ENCODE measurements at regions not wholly inside any gene's neighbourhood (a gene's known extent, or its start where the extent isn't known, plus 50 kb on each side); places are given as distances from the start of the nearest gene placed in this dataset.

DNA sequence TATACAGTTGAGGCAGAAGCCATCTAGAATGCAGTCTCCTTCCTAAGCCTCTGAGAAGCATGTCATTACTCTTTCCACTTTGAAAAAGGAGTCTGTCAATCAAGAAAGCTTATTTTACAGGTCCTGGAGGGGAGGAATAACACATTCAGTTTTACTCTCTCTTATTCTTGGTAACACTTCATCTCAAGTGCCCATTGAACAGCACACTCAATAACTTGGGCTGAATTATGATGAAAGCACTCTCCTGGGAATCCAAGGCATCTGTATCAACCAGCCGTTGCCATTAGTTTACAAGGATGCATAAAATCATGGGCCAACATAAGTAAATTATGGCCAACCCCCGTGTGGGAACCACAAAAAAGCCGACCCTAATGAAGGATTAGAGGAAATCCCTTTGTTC, 282.4 kb downstream of the C4orf33 start:
- no peaks in the 10 kb centered on the region for H3K9me3 Mint-ChIP-seq (ENCODE audit: low read depth)
- peaks cover 12% of the 10 kb centered on the region for H3K27me3 Mint-ChIP-seq
- no peak overlapping the region for H3K4me3 Mint-ChIP-seq
- no peaks in the 10 kb centered on the region for H3K4me1 Mint-ChIP-seq
- intact Hi-C loops (cut with DNase I, micrococcal nuclease) = no loop called here
- DNase-seq (no peak), ATAC-seq (no peak)
- POLR2A ChIA-PET = interaction anchor here (0.6 kb wide), 1 partner anchor 145 kb away, joined by 4 read pairs; no protein-coding TSS in a partner anchor
- CTCF ChIA-PET = interaction anchor here (0.6 kb wide), 1 partner anchor 16 kb away, joined by 3 read pairs; no protein-coding TSS in a partner anchor
- no peak overlapping the region for H3K27ac Mint-ChIP-seq
- H3K36me3 Mint-ChIP-seq (ENCODE audit: low read depth) = no peaks in the 10 kb centered on the region

GRCh38 chr4:129379429-129379828, 283.5 kb downstream of the C4orf33 start:
- Mint-ChIP-seq H3K4me1 (no peaks in the 10 kb centered on the region), H3K36me3 (ENCODE audit: low read depth) (no peaks in the 10 kb centered on the region), H3K4me3 (no peak overlapping the region), H3K27ac (no peak overlapping the region), H3K9me3 (ENCODE audit: low read depth) (no peaks in the 10 kb centered on the region), H3K27me3 (peaks cover 12% of the 10 kb centered on the region)
- ATAC-seq (no peak), DNase-seq (no peak)
- POLR2A ChIA-PET = no interaction called here
- CTCF ChIA-PET = interaction anchor here (1.2 kb wide), 1 partner anchor 17 kb away, joined by 3 read pairs; no protein-coding TSS in a partner anchor
- intact Hi-C loops (cut with DNase I, micrococcal nuclease) = no loop called here

GRCh38 chr4:129384974-129385373, 289.0 kb downstream of the C4orf33 start:
- DNase-seq = no peak
- Mint-ChIP-seq H3K4me1 (no peaks in the 10 kb centered on the region), H3K9me3 (ENCODE audit: low read depth) (no peaks in the 10 kb centered on the region), H3K36me3 (ENCODE audit: low read depth) (no peaks in the 10 kb centered on the region), H3K4me3 (no peak overlapping the region), H3K27me3 (peaks cover 7% of the 10 kb centered on the region), H3K27ac (no peak overlapping the region)
- ChIA-PET CTCF (no interaction called here), POLR2A (no interaction called here)
- no peak for ATAC-seq
- intact Hi-C loops (cut with DNase I, micrococcal nuclease) = no loop called here

- no peaks in the 10 kb centered on the region for H3K4me1 Mint-ChIP-seq
- intact Hi-C loops (cut with DNase I, micrococcal nuclease) = no loop called here
- no peaks in the 10 kb centered on the region for H3K9me3 Mint-ChIP-seq (ENCODE audit: low read depth)
- no peak for ATAC-seq
- ChIA-PET CTCF (no interaction called here), POLR2A (no interaction called here)
- no peak for DNase-seq
- no peak overlapping the region for H3K4me3 Mint-ChIP-seq
- H3K27me3 Mint-ChIP-seq = peaks cover 2% of the 10 kb centered on the region
- H3K36me3 Mint-ChIP-seq (ENCODE audit: low read depth) = no peaks in the 10 kb centered on the region
- no peak overlapping the region for H3K27ac Mint-ChIP-seq
Observed at GRCh38 chr4:129387666-129388065, 291.7 kb downstream of the C4orf33 start.

- POLR2A ChIA-PET = no interaction called here
- CTCF ChIA-PET = no interaction called here
- ATAC-seq (no peak), DNase-seq (no peak)
- no peaks in the 10 kb centered on the region for H3K4me1 Mint-ChIP-seq
- H3K9me3 Mint-ChIP-seq (ENCODE audit: low read depth) = peaks cover under 1% of the 10 kb centered on the region
- no peak overlapping the region for H3K27ac Mint-ChIP-seq
- H3K27me3 Mint-ChIP-seq = peaks cover 2% of the 10 kb centered on the region
- H3K36me3 Mint-ChIP-seq (ENCODE audit: low read depth) = no peaks in the 10 kb centered on the region
- H3K4me3 Mint-ChIP-seq = no peak overlapping the region
- intact Hi-C loops (cut with DNase I, micrococcal nuclease) = no loop called here
Observed at GRCh38 chr4:129393976-129394375, 298.0 kb downstream of the C4orf33 start.

- Mint-ChIP-seq H3K27me3 (no peaks in the 10 kb centered on the region), H3K4me3 (no peak overlapping the region), H3K36me3 (ENCODE audit: low read depth) (no peaks in the 10 kb centered on the region), H3K9me3 (ENCODE audit: low read depth) (peaks cover 5% of the 10 kb centered on the region), H3K4me1 (no peaks in the 10 kb centered on the region), H3K27ac (no peak overlapping the region)
- DNase-seq = no peak
- intact Hi-C loops (cut with DNase I, micrococcal nuclease) = no loop called here
- POLR2A ChIA-PET = no interaction called here
- CTCF ChIA-PET = no interaction called here
- no peak for ATAC-seq
Observed at GRCh38 chr4:129394635-129395034, 298.7 kb downstream of the C4orf33 start.

DNA sequence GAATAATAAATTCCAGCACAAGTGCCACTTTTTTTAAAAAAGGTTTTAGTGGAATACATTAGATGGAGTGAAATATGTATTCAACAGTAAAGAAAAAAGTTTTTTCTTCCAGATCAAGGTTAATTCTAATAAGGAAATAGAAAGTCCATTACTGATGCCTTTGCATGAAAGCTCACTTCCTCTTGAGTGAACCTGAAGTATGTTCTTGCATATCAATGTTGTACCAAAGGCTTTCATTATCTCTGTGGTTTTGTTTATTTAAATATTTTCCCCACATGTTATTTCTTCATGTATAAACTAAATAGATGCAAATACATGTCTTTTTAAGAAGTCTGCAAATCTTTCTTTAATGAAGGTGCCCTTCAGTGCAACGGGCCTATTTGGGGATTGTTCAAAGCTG, 307.9 kb downstream of the C4orf33 start:
- Mint-ChIP-seq H3K36me3 (ENCODE audit: low read depth) (no peaks in the 10 kb centered on the region), H3K4me1 (no peaks in the 10 kb centered on the region), H3K27me3 (peaks cover 3% of the 10 kb centered on the region), H3K27ac (no peak overlapping the region), H3K9me3 (ENCODE audit: low read depth) (peaks cover 7% of the 10 kb centered on the region), H3K4me3 (no peak overlapping the region)
- DNase-seq = no peak
- intact Hi-C loops (cut with DNase I, micrococcal nuclease) = no loop called here
- ChIA-PET POLR2A (no interaction called here), CTCF (no interaction called here)
- ATAC-seq = no peak

DNA sequence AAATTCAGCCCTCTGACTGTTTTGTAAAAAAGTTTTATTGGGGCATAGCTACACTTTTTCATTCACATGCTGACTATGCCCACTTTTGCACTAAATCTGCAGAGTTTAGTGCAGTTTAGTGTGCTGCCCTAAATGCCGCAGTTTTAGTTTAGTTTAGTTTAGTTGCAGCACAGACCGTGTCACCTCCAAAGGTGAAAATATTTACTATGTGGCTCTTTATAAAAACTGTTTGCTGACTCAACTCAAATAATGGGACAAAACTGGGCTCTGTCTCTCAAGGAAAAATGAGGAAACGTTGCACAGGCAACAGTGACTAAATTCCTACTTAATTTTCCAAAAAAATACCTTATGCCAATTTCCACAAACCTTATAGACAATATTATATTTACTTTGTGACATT, 314.2 kb downstream of the C4orf33 start:
- Mint-ChIP-seq H3K9me3 (ENCODE audit: low read depth) (no peaks in the 10 kb centered on the region), H3K27ac (no peak overlapping the region), H3K4me1 (no peaks in the 10 kb centered on the region), H3K4me3 (no peak overlapping the region), H3K36me3 (ENCODE audit: low read depth) (no peaks in the 10 kb centered on the region), H3K27me3 (peaks cover 3% of the 10 kb centered on the region)
- no peak for ATAC-seq
- POLR2A ChIA-PET = no interaction called here
- CTCF ChIA-PET = no interaction called here
- intact Hi-C loops (cut with DNase I, micrococcal nuclease) = no loop called here
- DNase-seq = no peak

- no peak overlapping the region for H3K4me3 Mint-ChIP-seq
- intact Hi-C loops (cut with DNase I, micrococcal nuclease) = no loop called here
- ATAC-seq (no peak), DNase-seq (no peak)
- no peaks in the 10 kb centered on the region for H3K36me3 Mint-ChIP-seq (ENCODE audit: low read depth)
- no peaks in the 10 kb centered on the region for H3K4me1 Mint-ChIP-seq
- no peak overlapping the region for H3K27ac Mint-ChIP-seq
- peaks cover 2% of the 10 kb centered on the region for H3K27me3 Mint-ChIP-seq
- no peaks in the 10 kb centered on the region for H3K9me3 Mint-ChIP-seq (ENCODE audit: low read depth)
- POLR2A ChIA-PET = no interaction called here
- CTCF ChIA-PET = no interaction called here
Observed at GRCh38 chr4:129415004-129415403, 319.1 kb downstream of the C4orf33 start.

- ChIA-PET POLR2A (no interaction called here), CTCF (no interaction called here)
- ATAC-seq = no peak
- H3K36me3 Mint-ChIP-seq (ENCODE audit: low read depth) = no peaks in the 10 kb centered on the region
- no peak overlapping the region for H3K27ac Mint-ChIP-seq
- H3K9me3 Mint-ChIP-seq (ENCODE audit: low read depth) = no peaks in the 10 kb centered on the region
- no peak overlapping the region for H3K4me3 Mint-ChIP-seq
- H3K27me3 Mint-ChIP-seq = peaks cover 3% of the 10 kb centered on the region
- intact Hi-C loops (cut with DNase I, micrococcal nuclease) = no loop called here
- H3K4me1 Mint-ChIP-seq = no peaks in the 10 kb centered on the region
- DNase-seq = no peak
Observed at GRCh38 chr4:129420637-129421036, 324.7 kb downstream of the C4orf33 start.

DNA sequence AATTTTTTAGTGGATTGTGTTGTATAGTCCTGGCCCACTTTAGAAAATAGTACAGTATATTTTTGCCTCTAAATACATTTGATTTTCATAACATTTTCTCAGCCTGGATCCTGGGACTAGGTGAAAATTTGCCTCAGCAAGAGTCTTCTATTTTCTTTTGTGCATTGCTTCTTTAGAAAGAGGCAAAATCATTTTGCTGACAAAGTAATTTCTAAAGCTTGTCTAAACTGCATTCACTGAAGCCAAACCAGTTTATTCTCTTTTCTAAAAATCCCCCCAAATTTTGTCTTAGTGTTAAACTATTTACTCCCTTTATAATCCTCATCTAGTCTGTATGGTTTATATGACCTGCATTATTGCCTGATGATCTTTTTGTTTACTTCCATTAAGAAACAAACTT, 326.3 kb downstream of the C4orf33 start:
- peaks cover 6% of the 10 kb centered on the region for H3K27me3 Mint-ChIP-seq
- H3K9me3 Mint-ChIP-seq (ENCODE audit: low read depth) = no peaks in the 10 kb centered on the region
- ChIA-PET CTCF (no interaction called here), POLR2A (no interaction called here)
- ATAC-seq (no peak), DNase-seq (no peak)
- H3K36me3 Mint-ChIP-seq (ENCODE audit: low read depth) = no peaks in the 10 kb centered on the region
- no peaks in the 10 kb centered on the region for H3K4me1 Mint-ChIP-seq
- no peak overlapping the region for H3K27ac Mint-ChIP-seq
- intact Hi-C loops (cut with DNase I, micrococcal nuclease) = no loop called here
- no peak overlapping the region for H3K4me3 Mint-ChIP-seq

DNA sequence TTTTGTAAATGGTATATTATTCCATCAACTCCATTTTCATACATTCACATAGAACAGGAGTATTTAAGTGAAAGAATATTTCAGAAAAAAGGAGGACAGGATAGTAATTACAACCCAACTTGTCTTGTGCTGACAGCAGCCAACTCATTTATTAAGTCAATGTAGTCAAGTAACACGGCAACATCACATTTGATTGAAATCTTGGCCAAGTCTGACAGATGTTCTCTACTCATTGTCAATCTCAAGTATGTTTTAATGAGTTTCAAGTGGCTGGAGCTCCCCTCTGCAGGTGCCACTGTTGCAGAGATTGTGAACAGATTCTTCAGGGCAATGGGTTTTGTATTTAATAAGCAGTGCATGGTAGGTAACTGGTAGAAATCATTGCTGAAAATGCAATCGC, 332.5 kb downstream of the C4orf33 start:
- DNase-seq (no peak), ATAC-seq (no peak)
- CTCF ChIA-PET = no interaction called here
- Mint-ChIP-seq H3K27me3 (peaks cover 3% of the 10 kb centered on the region), H3K4me3 (no peak overlapping the region), H3K9me3 (ENCODE audit: low read depth) (no peaks in the 10 kb centered on the region), H3K36me3 (ENCODE audit: low read depth) (no peaks in the 10 kb centered on the region), H3K27ac (no peak overlapping the region), H3K4me1 (no peaks in the 10 kb centered on the region)
- intact Hi-C loops (cut with DNase I, micrococcal nuclease) = no loop called here
- POLR2A ChIA-PET = no interaction called here

GRCh38 chr4:129429581-129430320, 333.8 kb downstream of the C4orf33 start:
- H3K9me3 Mint-ChIP-seq (ENCODE audit: low read depth) = no peaks in the 10 kb centered on the region
- peaks cover 3% of the 10 kb centered on the region for H3K27me3 Mint-ChIP-seq
- no peaks in the 10 kb centered on the region for H3K4me1 Mint-ChIP-seq
- no peak for ATAC-seq
- H3K4me3 Mint-ChIP-seq = no peak overlapping the region
- DNase-seq = no peak
- intact Hi-C loops (cut with DNase I, micrococcal nuclease) = no loop called here
- no peak overlapping the region for H3K27ac Mint-ChIP-seq
- ChIA-PET CTCF (no interaction called here), POLR2A (no interaction called here)
- no peaks in the 10 kb centered on the region for H3K36me3 Mint-ChIP-seq (ENCODE audit: low read depth)
